ENCODE measurements at regions not wholly inside any gene's neighbourhood (a gene's known extent, or its start where the extent isn't known, plus 50 kb on each side); places are given as distances from the start of the nearest gene placed in this dataset.
"Not testable (repeated sequence)": the region's sequence is repeated elsewhere in the genome, so short reads cannot be mapped to it uniquely, and the experiment has no call there.

GRCh38 chr2:196500686-196501431, 138.7 kb upstream of the CCDC150 start:
- no peak for DNase-seq

GRCh38 chr2:196501836-196502235, 137.7 kb upstream of the CCDC150 start:
- DNase-seq = no peak

- DNase-seq = no peak
Measured at GRCh38 chr2:196502386-196502785, 137.1 kb upstream of the CCDC150 start.

- DNase-seq = no peak
Measured at GRCh38 chr2:196503398-196503797, 136.1 kb upstream of the CCDC150 start.

GRCh38 chr2:196504788-196505187, 134.7 kb upstream of the CCDC150 start:
- DNase-seq = no peak

GRCh38 chr2:196510246-196510645, 129.3 kb upstream of the CCDC150 start:
- DNase-seq = no peak

GRCh38 chr2:196511258-196512168, 128.0 kb upstream of the CCDC150 start:
- no peak for DNase-seq

- DNase-seq = no peak
Measured at GRCh38 chr2:196513796-196514526, 125.6 kb upstream of the CCDC150 start.

GRCh38 chr2:196514641-196515040, 124.9 kb upstream of the CCDC150 start:
- no peak for DNase-seq

- no peak for DNase-seq
Measured at GRCh38 chr2:196515051-196515450, 124.5 kb upstream of the CCDC150 start.

- DNase-seq = no peak
Measured at GRCh38 chr2:196515608-196516007, 123.9 kb upstream of the CCDC150 start.

GRCh38 chr2:196516564-196516963, 123.0 kb upstream of the CCDC150 start:
- no peak for DNase-seq

GRCh38 chr2:196520605-196521004, 118.9 kb upstream of the CCDC150 start:
- DNase-seq = no peak

- not testable (repeated sequence) for DNase-seq
Measured at GRCh38 chr2:196526981-196527725, 112.4 kb upstream of the CCDC150 start.

- no peak for DNase-seq
Measured at GRCh38 chr2:196528486-196529223, 110.9 kb upstream of the CCDC150 start.

- no peak for DNase-seq
Measured at GRCh38 chr2:196530910-196531309, 108.6 kb upstream of the CCDC150 start.

GRCh38 chr2:196533772-196534397, 105.6 kb upstream of the CCDC150 start:
- no peak for DNase-seq

- DNase-seq = no peak
Measured at GRCh38 chr2:196534495-196534894, 105.0 kb upstream of the CCDC150 start.

- no peak for DNase-seq
Measured at GRCh38 chr2:196535061-196535460, 104.5 kb upstream of the CCDC150 start.

GRCh38 chr2:196535742-196536141, 103.8 kb upstream of the CCDC150 start:
- no peak for DNase-seq

GRCh38 chr2:196537311-196537710, 102.2 kb upstream of the CCDC150 start:
- no peak for DNase-seq
